Astrocyte (in vitro differentiated cells and primary cell): ENCODE measurements at regions not wholly inside any gene's neighbourhood (a gene's known extent, or its start where the extent isn't known, plus 50 kb on each side); places are given as distances from the start of the nearest gene placed in this dataset.

ENCODE experiments used
- DNase-seq: peaks from one replicate; pipeline ENCODE4 v3.0.0-alpha.2; 2010; ENCODE audit warnings: low read depth
- FAIRE-seq: peaks from 2 replicates; lab custom pipeline; 2011; peaks lifted over from hg19 to GRCh38; lab: Jason Lieb, UNC
- H2AFZ ChIP-seq: 2 replicates; pipeline ENCODE4 v1.6.0; 2012; ENCODE audit warnings: low read depth, low read length, inconsistent platforms
- H3K27ac ChIP-seq: 2 replicates; pipeline ENCODE4 v1.5.1; 2011; ENCODE audit warnings: low read depth, low read length, inconsistent platforms
- H3K27me3 ChIP-seq: 2 replicates; pipeline ENCODE4 v1.6.0; 2011; ENCODE audit warnings: low read length, inconsistent platforms; ENCODE audit not compliant: insufficient read depth
- H3K36me3 ChIP-seq: 2 replicates; pipeline ENCODE4 v1.5.1; 2011; ENCODE audit warnings: low read length, inconsistent platforms; ENCODE audit not compliant: insufficient read depth
- H3K4me1 ChIP-seq: 2 replicates; pipeline ENCODE4 v1.5.1; 2011; ENCODE audit warnings: low read length, inconsistent platforms; ENCODE audit not compliant: insufficient read depth
- H3K4me2 ChIP-seq: 2 replicates; pipeline ENCODE4 v1.6.0; 2012; ENCODE audit warnings: low read length, inconsistent platforms
- H3K4me3 ChIP-seq: 2 replicates; pipeline ENCODE4 v1.5.1; 2011; ENCODE audit warnings: low read depth, mild to moderate bottlenecking, low read length, inconsistent platforms; ENCODE audit not compliant: insufficient read depth
- H3K79me2 ChIP-seq: 2 replicates; pipeline ENCODE4 v1.6.0; 2012; ENCODE audit warnings: mild to moderate bottlenecking, low read length, inconsistent platforms; ENCODE audit not compliant: insufficient read depth
- H3K9ac ChIP-seq: 2 replicates; pipeline ENCODE4 v1.6.0; 2012; ENCODE audit warnings: mild to moderate bottlenecking, low read length, inconsistent platforms
- H3K9me3 ChIP-seq: 2 replicates; pipeline ENCODE4 v1.5.1; 2012; ENCODE audit warnings: low read depth, mild to moderate bottlenecking, low read length, inconsistent platforms; ENCODE audit not compliant: insufficient read depth
- H4K20me1 ChIP-seq: 2 replicates; pipeline ENCODE4 v1.6.0; 2012; ENCODE audit warnings: low read length, inconsistent platforms; ENCODE audit not compliant: insufficient read depth
- H3K27ac Mint-ChIP-seq: one replicate; pipeline ENCODE4 v1.8.0; 2021; ENCODE audit warnings: mild to moderate bottlenecking, mixed read lengths; ENCODE audit not compliant: unreplicated experiment
- H3K27me3 Mint-ChIP-seq: one replicate; pipeline ENCODE4 v1.8.0; 2021; ENCODE audit warnings: low read depth, mixed read lengths; ENCODE audit not compliant: unreplicated experiment
- H3K36me3 Mint-ChIP-seq: one replicate; pipeline ENCODE4 v1.8.0; 2021; ENCODE audit warnings: low read depth, mixed read lengths; ENCODE audit not compliant: unreplicated experiment
- H3K4me1 Mint-ChIP-seq: one replicate; pipeline ENCODE4 v1.8.0; 2021; ENCODE audit warnings: low read depth, mixed read lengths; ENCODE audit not compliant: unreplicated experiment
- H3K4me3 Mint-ChIP-seq: one replicate; pipeline ENCODE4 v1.8.0; 2021; ENCODE audit warnings: mild to moderate bottlenecking, moderate library complexity, mixed read lengths; ENCODE audit not compliant: unreplicated experiment
- H3K9me3 Mint-ChIP-seq: one replicate; pipeline ENCODE4 v1.8.0; 2021; ENCODE audit warnings: mild to moderate bottlenecking, mixed read lengths; ENCODE audit not compliant: unreplicated experiment
- EZH2 ChIP-seq: IDR thresholded peaks from 2 replicates; pipeline ENCODE4 v1.6.1; 2012; ENCODE audit warnings: mild to moderate bottlenecking, low read length, inconsistent platforms; ENCODE audit not compliant: insufficient read depth
- TF ChIP-seq, protein P1 (sequence below): IDR thresholded peaks from 2 replicates; pipeline ENCODE4 v1.5.1; 2011; ENCODE audit warnings: low read depth, mild to moderate bottlenecking, inconsistent platforms, low read length, moderate library complexity; ENCODE audit not compliant: insufficient read depth

DNA sequence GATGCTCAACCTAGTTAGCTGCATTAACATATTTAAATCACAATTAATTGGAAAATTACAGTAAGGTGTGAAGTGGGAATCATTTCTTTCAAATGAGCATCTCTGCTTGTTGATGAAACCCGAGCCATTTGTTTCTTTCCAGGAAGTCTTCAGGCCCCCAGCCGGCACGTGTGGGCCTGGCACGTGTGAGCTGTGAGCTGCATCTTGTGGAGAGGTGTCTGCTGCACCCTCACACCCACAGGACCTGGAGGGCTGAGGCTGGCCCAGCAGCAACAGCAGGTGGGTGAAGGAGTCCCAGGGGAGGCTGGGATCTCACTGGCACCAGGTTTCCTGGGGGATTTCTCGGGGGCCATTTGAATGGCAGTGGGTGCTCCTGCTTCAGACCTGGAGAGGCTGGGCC is 372.5 kb upstream of the MKI67 start:
- DNase-seq (no peak), FAIRE-seq (no peak)
- no peak overlapping the region for H2AFZ ChIP-seq
- H4K20me1 ChIP-seq = no peaks in the 10 kb centered on the region
- H3K9ac ChIP-seq = no peak overlapping the region
- H3K4me3 ChIP-seq = no peak overlapping the region
- TF ChIP-seq, protein P1, sequence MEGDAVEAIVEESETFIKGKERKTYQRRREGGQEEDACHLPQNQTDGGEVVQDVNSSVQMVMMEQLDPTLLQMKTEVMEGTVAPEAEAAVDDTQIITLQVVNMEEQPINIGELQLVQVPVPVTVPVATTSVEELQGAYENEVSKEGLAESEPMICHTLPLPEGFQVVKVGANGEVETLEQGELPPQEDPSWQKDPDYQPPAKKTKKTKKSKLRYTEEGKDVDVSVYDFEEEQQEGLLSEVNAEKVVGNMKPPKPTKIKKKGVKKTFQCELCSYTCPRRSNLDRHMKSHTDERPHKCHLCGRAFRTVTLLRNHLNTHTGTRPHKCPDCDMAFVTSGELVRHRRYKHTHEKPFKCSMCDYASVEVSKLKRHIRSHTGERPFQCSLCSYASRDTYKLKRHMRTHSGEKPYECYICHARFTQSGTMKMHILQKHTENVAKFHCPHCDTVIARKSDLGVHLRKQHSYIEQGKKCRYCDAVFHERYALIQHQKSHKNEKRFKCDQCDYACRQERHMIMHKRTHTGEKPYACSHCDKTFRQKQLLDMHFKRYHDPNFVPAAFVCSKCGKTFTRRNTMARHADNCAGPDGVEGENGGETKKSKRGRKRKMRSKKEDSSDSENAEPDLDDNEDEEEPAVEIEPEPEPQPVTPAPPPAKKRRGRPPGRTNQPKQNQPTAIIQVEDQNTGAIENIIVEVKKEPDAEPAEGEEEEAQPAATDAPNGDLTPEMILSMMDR = no peak
- no peak for TF ChIP-seq EZH2
- no peaks in the 10 kb centered on the region for H3K4me1 ChIP-seq
- Mint-ChIP-seq H3K36me3 (no peaks in the 10 kb centered on the region), H3K9me3 (no peaks in the 10 kb centered on the region), H3K4me1 (no peaks in the 10 kb centered on the region), H3K4me3 (no peak overlapping the region), H3K27me3 (peaks cover 9% of the 10 kb centered on the region), H3K27ac (no peak overlapping the region)
- H3K4me2 ChIP-seq = no peak overlapping the region
- H3K9me3 ChIP-seq = peaks cover 3% of the 10 kb centered on the region
- H3K27me3 ChIP-seq = no peaks in the 10 kb centered on the region
- no peaks in the 10 kb centered on the region for H3K79me2 ChIP-seq
- H3K27ac ChIP-seq = no peak overlapping the region
- H3K36me3 ChIP-seq = no peaks in the 10 kb centered on the region

DNA sequence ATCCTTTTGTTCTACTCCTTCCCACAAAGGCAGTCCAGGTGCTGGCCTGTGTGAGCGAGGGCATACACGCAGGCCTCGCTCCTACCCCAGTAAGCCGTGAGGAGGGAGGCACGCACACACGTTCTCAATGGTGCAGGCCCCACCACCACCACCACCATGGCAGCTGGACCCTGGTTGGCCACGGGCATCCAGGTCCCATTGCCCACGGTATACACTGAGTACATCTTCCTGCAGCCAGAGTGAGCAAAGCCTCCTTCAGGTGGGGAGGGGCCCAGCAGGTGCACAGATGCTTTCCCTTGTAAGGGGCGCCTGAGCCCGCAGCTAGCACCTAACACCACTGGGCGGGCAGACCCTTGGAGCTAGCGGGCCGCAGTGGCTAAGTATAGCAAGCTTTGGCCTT is 373.3 kb upstream of the MKI67 start:
- H3K4me3 Mint-ChIP-seq = no peak overlapping the region
- Histone ChIP-seq H3K79me2 (no peaks in the 10 kb centered on the region), H3K9me3 (peaks cover 5% of the 10 kb centered on the region), H3K27ac (no peak overlapping the region), H3K9ac (no peak overlapping the region), H3K4me2 (no peak overlapping the region), H4K20me1 (no peaks in the 10 kb centered on the region), H3K4me3 (no peak overlapping the region), H3K36me3 (no peaks in the 10 kb centered on the region), H2AFZ (no peak overlapping the region), H3K27me3 (no peaks in the 10 kb centered on the region), H3K4me1 (no peaks in the 10 kb centered on the region)
- peaks cover 7% of the 10 kb centered on the region for H3K27me3 Mint-ChIP-seq
- TF ChIP-seq, protein P1 = no peak
- no peak for TF ChIP-seq EZH2
- no peak overlapping the region for H3K27ac Mint-ChIP-seq
- no peaks in the 10 kb centered on the region for H3K36me3 Mint-ChIP-seq
- DNase-seq (no peak), FAIRE-seq (no peak)
- no peaks in the 10 kb centered on the region for H3K9me3 Mint-ChIP-seq
- H3K4me1 Mint-ChIP-seq = no peaks in the 10 kb centered on the region

DNA sequence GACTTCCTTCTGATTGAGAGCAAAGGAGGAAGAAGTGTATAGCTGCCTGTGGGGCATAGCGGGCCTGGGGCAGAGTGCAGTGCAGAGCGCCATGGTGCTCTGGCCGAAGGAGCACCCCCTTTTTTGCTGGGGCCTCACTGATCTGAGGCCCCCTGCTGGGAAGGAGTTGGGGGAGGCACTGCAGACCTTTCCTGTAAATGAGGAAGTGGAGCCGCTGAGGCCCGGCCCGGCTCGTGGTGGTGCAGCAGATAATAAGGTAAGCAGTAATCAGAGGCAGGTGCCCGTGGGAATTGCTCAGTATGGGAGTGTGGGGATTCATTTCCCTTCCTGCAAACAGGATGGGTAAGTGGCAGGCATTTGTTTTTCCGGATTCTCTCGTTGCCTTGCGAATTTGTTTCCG is 373.7 kb upstream of the MKI67 start:
- peaks cover 5% of the 10 kb centered on the region for H3K9me3 ChIP-seq
- no peaks in the 10 kb centered on the region for H3K4me1 ChIP-seq
- FAIRE-seq (no peak), DNase-seq (no peak)
- Mint-ChIP-seq H3K27me3 (peaks cover 7% of the 10 kb centered on the region), H3K4me1 (no peaks in the 10 kb centered on the region), H3K27ac (no peak overlapping the region), H3K36me3 (no peaks in the 10 kb centered on the region), H3K4me3 (no peak overlapping the region), H3K9me3 (no peaks in the 10 kb centered on the region)
- no peak overlapping the region for H3K4me3 ChIP-seq
- H4K20me1 ChIP-seq = no peaks in the 10 kb centered on the region
- no peaks in the 10 kb centered on the region for H3K36me3 ChIP-seq
- H3K4me2 ChIP-seq = no peak overlapping the region
- no peaks in the 10 kb centered on the region for H3K27me3 ChIP-seq
- no peak overlapping the region for H3K27ac ChIP-seq
- TF ChIP-seq, protein P1 = no peak
- no peak for TF ChIP-seq EZH2
- H2AFZ ChIP-seq = no peak overlapping the region
- no peak overlapping the region for H3K9ac ChIP-seq
- no peaks in the 10 kb centered on the region for H3K79me2 ChIP-seq
